K562 (cell line): ENCODE measurements at regions not wholly inside any gene's neighbourhood (a gene's known extent, or its start where the extent isn't known, plus 50 kb on each side); places are given as distances from the start of the nearest gene placed in this dataset.
A peak's percentile ranks its signal among the peaks of the same experiment; 100 is the strongest.

ENCODE experiments used
- AFF4 ChIP-seq: sonication (generic); formaldehyde crosslinking; IDR thresholded peaks from 2 replicates; pipeline ENCODE4 v1.8.0; 2023; ENCODE audit warnings: mild to moderate bottlenecking, missing genetic modification reagents
- CUX1 ChIP-seq: fragments of 200-800 bp; sonication (Bioruptor generic); IDR thresholded peaks from 2 replicates; pipeline ENCODE4 v1.6.1; 2016; ENCODE audit warnings: missing genetic modification characterization, missing compliant biosample characterization
- E2F3 ChIP-seq: fragments of 250-450 bp; sonication (Bioruptor Pico); IDR thresholded peaks from 2 replicates; pipeline ENCODE4 v1.4.0; 2020; ENCODE audit warnings: mild to moderate bottlenecking
- ETV5 ChIP-seq: sonication (generic); formaldehyde crosslinking; IDR thresholded peaks from 2 replicates; pipeline ENCODE4 v1.4.0; 2020; ENCODE audit warnings: low read depth, mild to moderate bottlenecking, missing genetic modification reagents
- FOXM1 ChIP-seq, 2 experiments: fragments of 450-650 bp in 1 of 2; sonication (generic) in 1 of 2; formaldehyde crosslinking in 1 of 2; IDR thresholded peaks; 2 replicates each; pipeline versions ENCODE4 v1.6.1 to v1.9.0; 2017 to 2022; ENCODE audit warnings: low read depth in 2 of 2, mild to moderate bottlenecking in 2 of 2, missing genetic modification reagents in 1 of 2, moderate library complexity in 1 of 2
- KLF16 ChIP-seq: IDR thresholded peaks from 2 replicates; pipeline ENCODE4 v1.6.1; 2016; ENCODE audit warnings: antibody characterized with exemption
- NKRF ChIP-seq: fragments of 450-650 bp; IDR thresholded peaks from 2 replicates; pipeline ENCODE4 v1.6.1; 2016; ENCODE audit warnings: borderline replicate concordance
- NR2C1 ChIP-seq, 2 experiments: fragments of 450-650 bp; IDR thresholded peaks; 2 replicates each; pipeline ENCODE4 v1.6.1; 2017; ENCODE audit warnings: mild to moderate bottlenecking in 2 of 2, antibody characterized with exemption in 1 of 2, inconsistent platforms in 1 of 2, missing compliant biosample characterization in 1 of 2, missing genetic modification characterization in 1 of 2
- RCOR1 ChIP-seq, 2 experiments: IDR thresholded peaks; 2 replicates each; pipeline ENCODE4 v1.6.1; 2012; ENCODE audit warnings: low read depth in 2 of 2, low read length in 2 of 2, borderline replicate concordance in 1 of 2, improper control_type of control experiment in 1 of 2
- TEAD1 ChIP-seq, 2 experiments: fragments of 450-650 bp in 1 of 2; sonication (generic) in 1 of 2; formaldehyde crosslinking; IDR thresholded peaks; 2 replicates each; pipeline versions ENCODE4 v1.4.0 to v1.8.0; 2020 to 2022; ENCODE audit warnings: mild to moderate bottlenecking in 2 of 2, missing genetic modification reagents in 1 of 2
- ZBTB43 ChIP-seq: sonication (generic); formaldehyde crosslinking; IDR thresholded peaks from 2 replicates; pipeline ENCODE4 v1.8.0; 2023; ENCODE audit warnings: mild to moderate bottlenecking, missing genetic modification reagents
- ZNF316 ChIP-seq: fragments of 450-650 bp; IDR thresholded peaks from 2 replicates; pipeline ENCODE4 v1.6.1; 2016
- ZZZ3 ChIP-seq: fragments of 450-650 bp; IDR thresholded peaks from 2 replicates; pipeline ENCODE4 v1.6.1; 2016; ENCODE audit warnings: antibody characterized with exemption, mild to moderate bottlenecking, moderate library complexity

DNA sequence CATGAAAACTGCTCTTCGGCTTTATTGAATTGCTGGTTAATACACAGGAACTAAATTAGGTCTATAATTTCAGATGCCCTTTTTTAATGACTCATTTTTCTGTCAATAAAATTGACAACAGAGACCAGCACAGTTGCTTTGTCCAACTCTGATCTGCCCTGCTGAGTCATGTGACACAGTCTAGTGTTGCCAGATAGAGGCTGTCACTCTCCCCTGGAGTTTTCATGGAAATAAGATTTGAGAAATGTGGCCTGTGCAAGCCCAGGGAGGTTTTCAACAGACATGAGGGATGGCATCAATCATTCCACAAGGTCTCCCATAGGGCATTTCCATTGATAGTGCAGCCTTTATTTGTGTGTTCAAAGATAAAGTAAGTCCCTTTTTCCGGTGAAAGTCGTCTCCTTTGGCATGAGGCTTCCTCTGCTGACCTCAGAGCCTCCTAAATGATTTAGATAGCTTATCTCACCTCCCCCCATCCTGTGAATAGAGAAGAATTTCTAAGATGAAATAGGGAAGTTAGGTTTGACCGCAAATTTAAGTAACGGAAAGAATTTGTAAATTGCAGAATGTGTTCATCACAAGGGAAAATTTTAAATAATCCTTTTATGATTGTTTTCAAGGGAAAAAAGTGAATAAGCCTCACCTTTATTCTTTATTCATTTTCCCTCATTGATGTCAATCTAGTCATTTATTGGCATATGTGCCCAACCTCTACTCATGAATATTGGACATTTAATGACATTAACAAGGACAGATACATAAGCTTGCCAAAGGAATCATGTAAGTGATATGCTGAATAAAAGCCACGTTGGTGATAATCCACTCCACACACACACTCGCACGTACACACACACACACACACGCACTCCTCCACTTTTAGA, 277.7 kb downstream of the ADGB start (continued):
- TF ChIP-seq CUX1 (peak; percentile 82), ETV5 (CRISPR knock-in tag) (peak; percentile 99), TEAD1 (CRISPR knock-in tag; IDR thresholded peaks at IDR 0.05) (peak; percentile 92 to 96), ZZZ3 (no peak), RCOR1 (IDR thresholded peaks at IDR 0.05; ENCODE audit: borderline replicate concordance in 1 of 2, low read depth in 2 of 2, low read length in 2 of 2) (peak; percentile 91 to 97), AFF4 (CRISPR knock-in tag) (peak; percentile 68), KLF16 (peak; percentile 92), FOXM1 (IDR thresholded peaks at IDR 0.05; ENCODE audit: low read depth) (peak; percentile 98), FOXM1 (CRISPR knock-in tag; IDR thresholded peaks at IDR 0.05; ENCODE audit: low read depth) (no peak), E2F3 (CRISPR knock-in tag) (0 out of 2 replicates have a peak, but pooled peaks have one; percentile 55), NKRF (no peak), NR2C1 (IDR thresholded peaks at IDR 0.05) (peak; percentile 69), NR2C1 (tag; IDR thresholded peaks at IDR 0.05) (peak; percentile 80), ZNF316 (peak; percentile 88), ZBTB43 (CRISPR knock-in tag) (no peak)
